HEK293 (cell line): ENCODE measurements at regions not wholly inside any gene's neighbourhood (a gene's known extent, or its start where the extent isn't known, plus 50 kb on each side); places are given as distances from the start of the nearest gene placed in this dataset.

ENCODE experiments used
- CTCF ChIA-PET: fragments of 350-600 bp; formaldehyde crosslinking; extraction: SDS; loops from one replicate; lab custom pipeline; 2021; ENCODE audit warnings: antibody characterized with exemption; lab: Yijun Ruan, JAX
- POLR2A ChIA-PET: fragments of 300-600 bp; formaldehyde crosslinking; extraction: SDS; loops from one replicate; lab custom pipeline; 2020; ENCODE audit warnings: antibody characterized with exemption, inconsistent platforms; lab: Yijun Ruan, JAX
- H3K27ac ChIP-seq: fragments of 200-500 bp; sonication (Bioruptor generic); 2 replicates; pipeline ENCODE4 v1.5.1; 2014; ENCODE audit warnings: low read depth, low read length, control low read depth, inconsistent platforms; ENCODE audit errors: extremely low read depth
- H3K36me3 ChIP-seq, 2 experiments: fragments of 200-500 bp in 1 of 2; sonication (Bioruptor generic) in 1 of 2; 1 replicate in 1 of 2; 2 replicates in 1 of 2; pipeline ENCODE4 v1.5.1; 2014 to 2017; ENCODE audit warnings: inconsistent platforms in 2 of 2, low read length in 2 of 2; ENCODE audit not compliant: control insufficient read depth in 2 of 2, insufficient read depth in 1 of 2
- H3K4me1 ChIP-seq: fragments of 200-500 bp; sonication (Bioruptor generic); 2 replicates; pipeline ENCODE4 v1.5.1; 2014; ENCODE audit warnings: mild to moderate bottlenecking, low read length, inconsistent platforms; ENCODE audit not compliant: control insufficient read depth, insufficient read depth
- H3K4me3 ChIP-seq: 2 replicates; pipeline ENCODE4 v1.5.1; 2011; ENCODE audit warnings: low read depth, mild to moderate bottlenecking, control low read depth, low read length, moderate library complexity
- H3K9me3 ChIP-seq: fragments of 200-500 bp; sonication (Bioruptor generic); 2 replicates; pipeline ENCODE4 v1.5.1; 2014; ENCODE audit warnings: low read depth, low read length, inconsistent platforms; ENCODE audit not compliant: control insufficient read depth, insufficient read depth
- GLI2 ChIP-seq: fragments of 450-650 bp; formaldehyde crosslinking; IDR thresholded peaks from 2 replicates; pipeline ENCODE4; 2017; ENCODE audit warnings: missing biosample characterization, missing genetic modification characterization, low read depth, borderline replicate concordance
- GLIS1 ChIP-seq: fragments of 450-650 bp; formaldehyde crosslinking; IDR thresholded peaks from 2 replicates; pipeline ENCODE4 v1.5.1; 2016; ENCODE audit warnings: missing biosample characterization, missing genetic modification characterization
- MYNN ChIP-seq: fragments of 450-650 bp; formaldehyde crosslinking; IDR thresholded peaks from 2 replicates; pipeline ENCODE4 v1.5.1; 2016; ENCODE audit warnings: missing biosample characterization, missing genetic modification characterization, borderline replicate concordance
- MZF1 ChIP-seq: fragments of 450-650 bp; formaldehyde crosslinking; IDR thresholded peaks from 2 replicates; pipeline ENCODE4 v1.5.1; 2017; ENCODE audit warnings: missing biosample characterization, missing genetic modification characterization, borderline replicate concordance
- SP3 ChIP-seq: fragments of 450-650 bp; formaldehyde crosslinking; IDR thresholded peaks from 2 replicates; pipeline ENCODE4 v1.5.1; 2016; ENCODE audit warnings: missing biosample characterization, missing genetic modification characterization
- TCF7L2 ChIP-seq: IDR thresholded peaks from 2 replicates; pipeline ENCODE4 v1.6.1; 2011; ENCODE audit warnings: low read depth, mild to moderate bottlenecking, inconsistent platforms, low read length, moderate library complexity, borderline replicate concordance
- YY1 ChIP-seq: fragments of 450-650 bp; formaldehyde crosslinking; IDR thresholded peaks from 2 replicates; pipeline ENCODE4 v1.5.1; 2018; ENCODE audit warnings: missing biosample characterization, missing genetic modification characterization
- ZBTB7A ChIP-seq: fragments of 450-650 bp; formaldehyde crosslinking; IDR thresholded peaks from 2 replicates; pipeline ENCODE4 v1.5.1; 2016; ENCODE audit warnings: low read depth, missing biosample characterization, missing genetic modification characterization
- ZFP69B ChIP-seq: fragments of 450-650 bp; formaldehyde crosslinking; IDR thresholded peaks from 2 replicates; pipeline ENCODE4 v1.5.1; 2016; ENCODE audit warnings: missing biosample characterization, missing genetic modification characterization
- ZNF121 ChIP-seq: fragments of 450-650 bp; formaldehyde crosslinking; IDR thresholded peaks from 2 replicates; pipeline ENCODE4 v1.5.1; 2016; ENCODE audit warnings: missing biosample characterization, missing genetic modification characterization
- ZNF133 ChIP-seq: fragments of 450-650 bp; formaldehyde crosslinking; IDR thresholded peaks from 2 replicates; pipeline ENCODE4 v1.5.1; 2016; ENCODE audit warnings: missing biosample characterization, missing genetic modification characterization
- ZNF157 ChIP-seq: fragments of 450-650 bp; formaldehyde crosslinking; IDR thresholded peaks from 2 replicates; pipeline ENCODE4 v1.5.1; 2016; ENCODE audit warnings: missing biosample characterization, missing genetic modification characterization
- ZNF24 ChIP-seq: fragments of 450-650 bp; formaldehyde crosslinking; IDR thresholded peaks from 2 replicates; pipeline ENCODE4 v1.5.1; 2016; ENCODE audit warnings: missing biosample characterization, missing genetic modification characterization
- ZNF266 ChIP-seq: fragments of 450-650 bp; formaldehyde crosslinking; IDR thresholded peaks from 2 replicates; pipeline ENCODE4 v1.5.1; 2016; ENCODE audit warnings: missing biosample characterization, missing genetic modification characterization, low read depth
- ZNF274 ChIP-seq, 2 experiments: fragments of 200-500 bp in 1 of 2; fragments of 450-650 bp in 1 of 2; sonication (Bioruptor generic) in 1 of 2; formaldehyde crosslinking in 1 of 2; IDR thresholded peaks; 2 replicates each; pipeline versions ENCODE4 v1.5.1 to v1.6.1; 2014 to 2016; ENCODE audit warnings: borderline replicate concordance in 1 of 2, inconsistent platforms in 1 of 2, low read length in 1 of 2, missing biosample characterization in 1 of 2, missing genetic modification characterization in 1 of 2
- ZNF302 ChIP-seq: fragments of 450-650 bp; formaldehyde crosslinking; IDR thresholded peaks from 2 replicates; pipeline ENCODE4 v1.5.1; 2016; ENCODE audit warnings: missing biosample characterization, missing genetic modification characterization, low read depth
- ZNF394 ChIP-seq: fragments of 450-650 bp; formaldehyde crosslinking; IDR thresholded peaks from 2 replicates; pipeline ENCODE4 v1.5.1; 2016; ENCODE audit warnings: missing biosample characterization, missing genetic modification characterization, mild to moderate bottlenecking, moderate library complexity, borderline replicate concordance
- ZNF426 ChIP-seq: fragments of 450-650 bp; formaldehyde crosslinking; IDR thresholded peaks from 2 replicates; pipeline ENCODE4 v1.5.1; 2017; ENCODE audit warnings: missing biosample characterization, missing genetic modification characterization, mild to moderate bottlenecking, inconsistent platforms, moderate library complexity
- ZNF449 ChIP-seq: fragments of 450-650 bp; formaldehyde crosslinking; IDR thresholded peaks from 2 replicates; pipeline ENCODE4 v1.5.1; 2017; ENCODE audit warnings: missing biosample characterization, mild to moderate bottlenecking, missing genetic modification characterization, moderate library complexity
- ZNF510 ChIP-seq: fragments of 450-650 bp; formaldehyde crosslinking; IDR thresholded peaks from 2 replicates; pipeline ENCODE4 v1.5.1; 2018; ENCODE audit warnings: mild to moderate bottlenecking, missing genetic modification characterization, missing biosample characterization; ENCODE audit not compliant: insufficient replicate concordance
- ZNF529 ChIP-seq: fragments of 450-650 bp; formaldehyde crosslinking; IDR thresholded peaks from 2 replicates; pipeline ENCODE4 v1.5.1; 2017; ENCODE audit warnings: missing genetic modification characterization, missing biosample characterization; ENCODE audit not compliant: insufficient replicate concordance
- ZNF548 ChIP-seq: fragments of 450-650 bp; formaldehyde crosslinking; IDR thresholded peaks from 2 replicates; pipeline ENCODE4 v1.5.1; 2016; ENCODE audit warnings: missing biosample characterization, missing genetic modification characterization
- ZNF571 ChIP-seq: fragments of 450-650 bp; formaldehyde crosslinking; IDR thresholded peaks from 2 replicates; pipeline ENCODE4 v1.5.0; 2017; ENCODE audit warnings: missing biosample characterization, missing genetic modification characterization
- ZNF654 ChIP-seq: fragments of 450-650 bp; formaldehyde crosslinking; IDR thresholded peaks from 2 replicates; pipeline ENCODE4 v1.5.1; 2016; ENCODE audit warnings: low read depth, missing biosample characterization, missing genetic modification characterization
- TF ChIP-seq, protein P1 (sequence below): fragments of 450-650 bp; formaldehyde crosslinking; IDR thresholded peaks from 2 replicates; pipeline ENCODE4 v1.5.1; 2016; ENCODE audit warnings: missing biosample characterization, missing genetic modification characterization
- TF ChIP-seq, protein P2 (sequence below): fragments of 450-650 bp; formaldehyde crosslinking; IDR thresholded peaks from 2 replicates; pipeline ENCODE4 v1.5.1; 2016; ENCODE audit warnings: missing biosample characterization, missing genetic modification characterization
- TF ChIP-seq, protein P3 (sequence below): fragments of 450-650 bp; formaldehyde crosslinking; IDR thresholded peaks from 2 replicates; pipeline ENCODE4 v1.5.1; 2016; ENCODE audit warnings: missing biosample characterization, missing genetic modification characterization
- TF ChIP-seq, protein P4 (sequence below): fragments of 450-650 bp; formaldehyde crosslinking; IDR thresholded peaks from 2 replicates; pipeline ENCODE4 v1.5.1; 2016; ENCODE audit warnings: missing biosample characterization, missing genetic modification characterization

- H3K4me1 ChIP-seq = no peaks in the 10 kb centered on the region
- H3K4me3 ChIP-seq = no peak overlapping the region
- no peaks in the 10 kb centered on the region for H3K9me3 ChIP-seq
- no peak overlapping the region for H3K27ac ChIP-seq
- POLR2A ChIA-PET = no interaction called here
- CTCF ChIA-PET = no interaction called here
- TF ChIP-seq, protein P1, sequence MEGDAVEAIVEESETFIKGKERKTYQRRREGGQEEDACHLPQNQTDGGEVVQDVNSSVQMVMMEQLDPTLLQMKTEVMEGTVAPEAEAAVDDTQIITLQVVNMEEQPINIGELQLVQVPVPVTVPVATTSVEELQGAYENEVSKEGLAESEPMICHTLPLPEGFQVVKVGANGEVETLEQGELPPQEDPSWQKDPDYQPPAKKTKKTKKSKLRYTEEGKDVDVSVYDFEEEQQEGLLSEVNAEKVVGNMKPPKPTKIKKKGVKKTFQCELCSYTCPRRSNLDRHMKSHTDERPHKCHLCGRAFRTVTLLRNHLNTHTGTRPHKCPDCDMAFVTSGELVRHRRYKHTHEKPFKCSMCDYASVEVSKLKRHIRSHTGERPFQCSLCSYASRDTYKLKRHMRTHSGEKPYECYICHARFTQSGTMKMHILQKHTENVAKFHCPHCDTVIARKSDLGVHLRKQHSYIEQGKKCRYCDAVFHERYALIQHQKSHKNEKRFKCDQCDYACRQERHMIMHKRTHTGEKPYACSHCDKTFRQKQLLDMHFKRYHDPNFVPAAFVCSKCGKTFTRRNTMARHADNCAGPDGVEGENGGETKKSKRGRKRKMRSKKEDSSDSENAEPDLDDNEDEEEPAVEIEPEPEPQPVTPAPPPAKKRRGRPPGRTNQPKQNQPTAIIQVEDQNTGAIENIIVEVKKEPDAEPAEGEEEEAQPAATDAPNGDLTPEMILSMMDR (tag by site-specific recombination) = no peak
- TF ChIP-seq YY1 (tag by site-specific recombination) = no peak
- TF ChIP-seq ZBTB7A (tag by site-specific recombination) = no peak
- no peak for TF ChIP-seq ZNF449 (tag by site-specific recombination)
- TF ChIP-seq, protein P2, sequence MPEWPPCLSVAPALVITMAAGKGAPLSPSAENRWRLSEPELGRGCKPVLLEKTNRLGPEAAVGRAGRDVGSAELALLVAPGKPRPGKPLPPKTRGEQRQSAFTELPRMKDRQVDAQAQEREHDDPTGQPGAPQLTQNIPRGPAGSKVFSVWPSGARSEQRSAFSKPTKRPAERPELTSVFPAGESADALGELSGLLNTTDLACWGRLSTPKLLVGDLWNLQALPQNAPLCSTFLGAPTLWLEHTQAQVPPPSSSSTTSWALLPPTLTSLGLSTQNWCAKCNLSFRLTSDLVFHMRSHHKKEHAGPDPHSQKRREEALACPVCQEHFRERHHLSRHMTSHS (tag by site-specific recombination) = no peak
- no peak for TF ChIP-seq ZNF121 (tag by site-specific recombination)
- TF ChIP-seq SP3 = no peak
- TF ChIP-seq ZNF394 (tag by site-specific recombination) = no peak
- TF ChIP-seq ZNF510 = no peak
- no peak for TF ChIP-seq ZNF157 (tag by site-specific recombination)
- TF ChIP-seq ZNF24 (tag by site-specific recombination) = no peak
- TF ChIP-seq GLIS1 = no peak
- TF ChIP-seq MZF1 (tag by site-specific recombination) = no peak
- no peak for TF ChIP-seq ZNF426 (tag by site-specific recombination)
- TF ChIP-seq, protein P3, sequence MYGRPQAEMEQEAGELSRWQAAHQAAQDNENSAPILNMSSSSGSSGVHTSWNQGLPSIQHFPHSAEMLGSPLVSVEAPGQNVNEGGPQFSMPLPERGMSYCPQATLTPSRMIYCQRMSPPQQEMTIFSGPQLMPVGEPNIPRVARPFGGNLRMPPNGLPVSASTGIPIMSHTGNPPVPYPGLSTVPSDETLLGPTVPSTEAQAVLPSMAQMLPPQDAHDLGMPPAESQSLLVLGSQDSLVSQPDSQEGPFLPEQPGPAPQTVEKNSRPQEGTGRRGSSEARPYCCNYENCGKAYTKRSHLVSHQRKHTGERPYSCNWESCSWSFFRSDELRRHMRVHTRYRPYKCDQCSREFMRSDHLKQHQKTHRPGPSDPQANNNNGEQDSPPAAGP (tag by site-specific recombination) = no peak
- TF ChIP-seq TCF7L2 = no peak
- no peak for TF ChIP-seq MYNN (tag by site-specific recombination)
- no peaks in the 10 kb centered on the region for H3K36me3 ChIP-seq
Observed at GRCh38 chr1:104315823-104316222, 566.1 kb downstream of the AMY1C start.

DNA sequence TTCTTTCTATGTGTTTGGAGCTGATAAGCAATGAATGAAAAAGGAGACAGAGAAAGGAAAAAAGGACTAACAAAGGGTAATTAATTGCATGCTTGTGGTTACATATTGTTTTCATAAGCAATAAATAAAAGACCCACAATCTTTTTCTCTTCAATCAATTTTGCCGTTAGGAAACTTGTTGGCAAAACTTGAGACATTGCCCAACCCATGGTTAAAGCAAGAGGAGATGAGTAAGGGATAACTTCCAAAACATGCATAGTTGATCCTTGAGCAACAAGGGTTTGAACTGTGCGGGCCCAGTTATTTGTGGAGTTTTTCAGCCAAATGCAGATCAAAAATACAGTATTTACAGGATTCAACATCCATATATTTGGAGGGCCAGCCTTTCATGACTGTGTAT, 572.4 kb downstream of the AMY1C start:
- H3K9me3 ChIP-seq = no peaks in the 10 kb centered on the region
- H3K4me1 ChIP-seq = no peaks in the 10 kb centered on the region
- no peak overlapping the region for H3K27ac ChIP-seq
- CTCF ChIA-PET = no interaction called here
- H3K36me3 ChIP-seq = no peaks in the 10 kb centered on the region
- POLR2A ChIA-PET = no interaction called here
- H3K4me3 ChIP-seq = no peak overlapping the region
- TF ChIP-seq ZNF654 (tag by site-specific recombination) (no peak), ZNF133 (tag by site-specific recombination) (no peak), ZNF302 (tag by site-specific recombination) (no peak), ZNF571 (tag by site-specific recombination) (no peak), GLI2 (tag by site-specific recombination) (no peak), ZNF274 (IDR thresholded peaks at IDR 0.05; ENCODE audit: low read length) (no peak), ZNF274 (tag by site-specific recombination; IDR thresholded peaks at IDR 0.05; ENCODE audit: borderline replicate concordance) (no peak), ZNF266 (no peak), ZNF548 (no peak), ZFP69B (tag by site-specific recombination) (no peak), ZNF529 (tag by site-specific recombination) (no peak)
- TF ChIP-seq, protein P4, sequence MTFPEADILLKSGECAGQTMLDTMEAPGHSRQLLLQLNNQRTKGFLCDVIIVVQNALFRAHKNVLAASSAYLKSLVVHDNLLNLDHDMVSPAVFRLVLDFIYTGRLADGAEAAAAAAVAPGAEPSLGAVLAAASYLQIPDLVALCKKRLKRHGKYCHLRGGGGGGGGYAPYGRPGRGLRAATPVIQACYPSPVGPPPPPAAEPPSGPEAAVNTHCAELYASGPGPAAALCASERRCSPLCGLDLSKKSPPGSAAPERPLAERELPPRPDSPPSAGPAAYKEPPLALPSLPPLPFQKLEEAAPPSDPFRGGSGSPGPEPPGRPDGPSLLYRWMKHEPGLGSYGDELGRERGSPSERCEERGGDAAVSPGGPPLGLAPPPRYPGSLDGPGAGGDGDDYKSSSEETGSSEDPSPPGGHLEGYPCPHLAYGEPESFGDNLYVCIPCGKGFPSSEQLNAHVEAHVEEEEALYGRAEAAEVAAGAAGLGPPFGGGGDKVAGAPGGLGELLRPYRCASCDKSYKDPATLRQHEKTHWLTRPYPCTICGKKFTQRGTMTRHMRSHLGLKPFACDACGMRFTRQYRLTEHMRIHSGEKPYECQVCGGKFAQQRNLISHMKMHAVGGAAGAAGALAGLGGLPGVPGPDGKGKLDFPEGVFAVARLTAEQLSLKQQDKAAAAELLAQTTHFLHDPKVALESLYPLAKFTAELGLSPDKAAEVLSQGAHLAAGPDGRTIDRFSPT (tag by site-specific recombination) = no peak
